CD4-positive, alpha-beta memory T cell (primary cell): ENCODE measurements at regions not wholly inside any gene's neighbourhood (a gene's known extent, or its start where the extent isn't known, plus 50 kb on each side); places are given as distances from the start of the nearest gene placed in this dataset.

ENCODE experiments used
- CTCF ChIA-PET: fragments of 350-600 bp; sonication (Branson Sonifier 250); formaldehyde crosslinking; loops from one replicate; lab custom pipeline; 2021; ENCODE audit warnings: inconsistent platforms; ENCODE audit not compliant: partially characterized antibody; lab: Charles Lee
- POLR2A ChIA-PET: fragments of 350-600 bp; sonication (Branson Sonifier 250); formaldehyde crosslinking; loops from one replicate; lab custom pipeline; 2021; ENCODE audit not compliant: partially characterized antibody; lab: Charles Lee
- DNase-seq, 5 donors: peaks; one replicate each; pipeline versions ENCODE4 v3.0.0 to v3.0.0-alpha.2; 2020 to 2022; ENCODE audit warnings: mixed read lengths in 1 of 5
- H3K27ac ChIP-seq: one replicate; pipeline ENCODE4 v1.7.0; 2013; ENCODE audit warnings: low read depth, low read length
- H3K27me3 ChIP-seq: 2 replicates; pipeline ENCODE4 v1.7.0; 2013; ENCODE audit warnings: mild to moderate bottlenecking, low read length, moderate library complexity; ENCODE audit not compliant: insufficient read depth
- H3K36me3 ChIP-seq: 2 replicates; pipeline ENCODE4 v1.7.0; 2013; ENCODE audit warnings: mild to moderate bottlenecking, low read length, moderate library complexity; ENCODE audit not compliant: insufficient read depth
- H3K4me1 ChIP-seq: 2 replicates; pipeline ENCODE4 v1.7.0; 2013; ENCODE audit warnings: mild to moderate bottlenecking, low read length, moderate library complexity; ENCODE audit not compliant: insufficient read depth
- H3K4me3 ChIP-seq, 2 donors: one replicate each; pipeline ENCODE4 v1.7.0; 2013; ENCODE audit warnings: low read length in 2 of 2, mild to moderate bottlenecking in 1 of 2
- H3K9me3 ChIP-seq, 2 donors: one replicate each; pipeline ENCODE4 v1.7.0; 2013; ENCODE audit warnings: low read length in 2 of 2, control low read depth in 1 of 2; ENCODE audit not compliant: control insufficient read depth in 1 of 2
- H3K27ac Mint-ChIP-seq, 7 donors: one replicate each; pipeline ENCODE4 v1.8.0; 2020 to 2021; ENCODE audit warnings: mixed read lengths in 7 of 7, mild to moderate bottlenecking in 6 of 7, inconsistent platforms in 3 of 7, moderate library complexity in 3 of 7
- H3K27me3 Mint-ChIP-seq, 2 donors: one replicate each; pipeline ENCODE4 v1.8.0; 2020 to 2021; ENCODE audit warnings: mixed read lengths in 2 of 2
- H3K36me3 Mint-ChIP-seq, 2 donors: one replicate each; pipeline ENCODE4 v1.8.0; 2020 to 2021; ENCODE audit warnings: mixed read lengths in 2 of 2, inconsistent platforms in 1 of 2, mild to moderate bottlenecking in 1 of 2
- H3K4me1 Mint-ChIP-seq, 4 donors: one replicate each; pipeline ENCODE4 v1.8.0; 2020 to 2021; ENCODE audit warnings: mixed read lengths in 4 of 4, mild to moderate bottlenecking in 1 of 4
- H3K4me3 Mint-ChIP-seq, 8 donors: one replicate each; pipeline ENCODE4 v1.8.0; 2020 to 2021; ENCODE audit warnings: mixed read lengths in 8 of 8, mild to moderate bottlenecking in 7 of 8, moderate library complexity in 6 of 8, inconsistent platforms in 3 of 8
- H3K9me3 Mint-ChIP-seq, 8 donors: one replicate each; pipeline ENCODE4 v1.8.0; 2020 to 2021; ENCODE audit warnings: mixed read lengths in 8 of 8, mild to moderate bottlenecking in 5 of 8, inconsistent platforms in 3 of 8, moderate library complexity in 1 of 8
- intact Hi-C: fragments of 100-400 bp; cut with micrococcal nuclease; formaldehyde crosslinking; loops from one replicate; pipeline ENCODE4 v1.15.1; 2023

GRCh38 chr6:744666-745353 lies 51.9 kb upstream of the EXOC2 start:
- Histone ChIP-seq H3K9me3 (no peaks in the 10 kb centered on the region), H3K27me3 (no peaks in the 10 kb centered on the region), H3K4me1 (no peaks in the 10 kb centered on the region), H3K27ac (no peak overlapping the region), H3K36me3 (no peaks in the 10 kb centered on the region), H3K4me3 (no peak overlapping the region)
- DNase-seq: no peak
- H3K36me3 Mint-ChIP-seq: no peaks in the 10 kb centered on the region
- ChIA-PET POLR2A (no interaction called here), CTCF (no interaction called here)
- H3K4me3 Mint-ChIP-seq: no peak overlapping the region
- intact Hi-C loops: no loop called here
- no peaks in the 10 kb centered on the region for H3K9me3 Mint-ChIP-seq
- peaks cover 4% of the 10 kb centered on the region in 2 donors for H3K27me3 Mint-ChIP-seq
- H3K27ac Mint-ChIP-seq: no peak overlapping the region
- H3K4me1 Mint-ChIP-seq: no peaks in the 10 kb centered on the region

- Mint-ChIP-seq H3K27me3 (peaks cover 4 to 5% of the 10 kb centered on the region in 2 donors), H3K36me3 (no peaks in the 10 kb centered on the region), H3K4me3 (no peak overlapping the region), H3K27ac (no peak overlapping the region), H3K4me1 (no peaks in the 10 kb centered on the region), H3K9me3 (no peaks in the 10 kb centered on the region)
- Histone ChIP-seq H3K27ac (no peak overlapping the region), H3K36me3 (no peaks in the 10 kb centered on the region), H3K27me3 (no peaks in the 10 kb centered on the region), H3K4me1 (no peaks in the 10 kb centered on the region), H3K9me3 (no peaks in the 10 kb centered on the region), H3K4me3 (no peak overlapping the region)
- intact Hi-C loops: no loop called here
- CTCF ChIA-PET: no interaction called here
- no peak for DNase-seq
- POLR2A ChIA-PET: no interaction called here
Measured at GRCh38 chr6:743320-744096, 50.6 kb upstream of the EXOC2 start.
